NAMALWA (cell line): ENCODE measurements at regions not wholly inside any gene's neighbourhood (a gene's known extent, or its start where the extent isn't known, plus 50 kb on each side); places are given as distances from the start of the nearest gene placed in this dataset.

Source experiments
- DNase-seq: peaks from one replicate; pipeline ENCODE4 v3.0.0-alpha.2; 2015; ENCODE audit warnings: low spot score

DNA sequence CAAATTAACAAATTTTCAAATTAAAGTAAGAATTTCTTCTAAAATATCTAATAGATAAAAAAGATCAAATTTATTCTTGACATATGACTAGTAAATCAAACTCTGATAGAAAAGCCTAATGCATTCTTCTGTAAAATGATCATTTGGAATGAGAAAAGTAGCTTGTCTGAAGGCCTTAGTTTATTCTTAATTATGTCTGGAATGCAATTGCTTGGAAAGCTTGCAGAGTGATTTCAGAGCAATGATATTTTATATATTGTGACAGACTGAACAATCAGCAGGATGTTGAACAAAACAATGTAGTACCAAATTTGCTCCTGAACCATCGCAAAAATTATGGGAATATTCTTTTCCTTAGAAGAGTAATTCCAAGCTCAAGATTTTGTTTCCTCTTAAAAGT, 789.6 kb upstream of the NOVA1 start:
- no peak for DNase-seq

DNA sequence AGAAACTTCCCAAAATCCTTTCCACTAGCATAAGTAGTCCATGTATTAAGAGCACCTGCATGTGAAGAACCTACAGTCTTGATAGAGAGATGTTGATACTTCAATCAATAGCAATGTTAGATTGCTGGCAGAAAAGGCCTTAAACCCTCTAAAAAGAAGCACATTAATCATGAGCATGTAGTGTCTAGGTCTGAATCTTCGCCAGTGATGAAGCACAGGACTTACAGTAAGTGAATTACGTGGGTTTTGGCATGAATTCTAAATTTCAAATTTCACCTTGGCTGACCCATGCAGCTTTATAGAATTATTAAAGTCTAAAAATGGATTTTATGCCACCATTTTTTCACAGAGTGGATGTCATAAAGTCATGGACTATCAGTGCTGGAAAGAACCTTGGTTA, 791.6 kb upstream of the NOVA1 start:
- no peak for DNase-seq

- DNase-seq: no peak
These were observed 792.3 kb upstream of the NOVA1 start for GRCh38 chr14:27390155-27390554.

DNA sequence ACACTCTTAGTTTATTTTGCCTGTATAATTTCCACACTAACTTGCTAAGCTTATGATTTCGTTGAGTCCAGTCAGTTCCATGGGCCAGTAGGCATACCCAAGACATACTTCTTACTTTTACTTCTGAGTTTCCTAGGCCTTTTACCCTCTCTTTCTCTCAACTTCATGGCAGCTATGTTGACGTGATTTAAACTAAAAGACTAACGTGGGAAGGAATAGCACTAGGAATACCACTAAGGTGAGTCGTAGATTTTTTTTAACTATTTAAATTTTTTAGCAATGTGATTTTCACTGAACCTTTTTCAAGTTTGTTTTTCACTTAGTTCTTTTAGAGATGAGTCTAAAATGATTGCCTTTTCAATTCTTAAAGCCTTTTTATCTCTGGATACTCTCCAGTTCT, 793.5 kb upstream of the NOVA1 start:
- no peak for DNase-seq

GRCh38 chr14:27392153-27392552, 794.3 kb upstream of the NOVA1 start:
- DNase-seq: no peak

DNA sequence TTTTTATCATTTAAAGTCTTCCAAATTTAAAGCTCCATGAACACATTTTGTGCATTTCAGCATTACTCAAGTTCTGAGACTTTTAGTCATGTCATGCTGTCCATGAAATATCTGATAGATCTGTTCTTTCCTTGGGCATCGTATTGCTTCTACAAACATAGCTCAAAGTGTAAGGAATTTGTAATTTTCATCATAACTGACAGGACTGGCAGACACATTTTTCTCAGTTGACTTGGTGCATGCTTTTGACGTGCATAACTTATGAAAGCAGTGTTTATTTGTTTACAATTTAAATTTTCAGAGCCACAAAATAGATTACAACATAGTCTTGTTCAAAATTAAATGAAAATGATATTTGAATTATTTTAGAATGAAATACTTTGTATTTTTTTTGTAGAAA, 812.1 kb upstream of the NOVA1 start:
- DNase-seq: no peak

GRCh38 chr14:27410981-27411380, 813.1 kb upstream of the NOVA1 start:
- DNase-seq: no peak

DNA sequence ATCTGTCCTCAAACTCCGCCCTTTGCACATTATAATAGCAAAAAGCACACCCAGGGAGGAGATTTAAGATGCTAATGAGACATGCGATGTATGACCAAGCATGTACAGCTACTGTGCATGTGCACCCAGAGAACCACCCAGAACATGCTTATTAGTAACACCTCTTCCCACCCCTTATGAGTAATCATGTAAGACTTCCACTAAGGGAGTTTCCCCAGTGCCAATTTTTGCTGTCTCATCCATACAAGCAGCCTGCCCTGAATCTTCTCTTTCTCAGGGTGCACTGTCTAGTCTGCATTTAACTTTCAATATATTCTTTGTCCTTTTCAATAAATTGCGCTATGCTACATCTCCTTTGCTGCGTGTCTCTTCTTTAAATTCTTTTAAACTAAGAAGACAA, 830.0 kb upstream of the NOVA1 start:
- no peak for DNase-seq

- no peak for DNase-seq
These were observed 838.3 kb upstream of the NOVA1 start for GRCh38 chr14:27435923-27436670.

GRCh38 chr14:27484633-27485032, 886.8 kb upstream of the NOVA1 start:
- no peak for DNase-seq

DNA sequence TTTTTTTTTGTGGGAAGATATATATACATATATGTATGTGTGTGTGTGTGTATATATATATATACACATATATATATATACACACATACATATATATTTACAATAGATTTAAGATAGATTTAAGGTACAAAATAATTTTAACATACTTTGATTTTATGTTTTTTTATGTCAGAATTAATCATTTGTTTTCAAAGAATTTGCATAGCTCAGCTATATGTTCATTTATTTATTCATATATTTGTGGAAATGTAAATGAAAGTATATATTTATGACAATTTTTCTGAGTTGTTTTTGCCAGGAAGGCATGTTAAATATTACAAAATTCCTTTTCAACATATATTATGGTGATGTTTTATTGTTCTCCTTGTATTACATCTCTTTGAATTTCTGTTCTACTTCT, 887.4 kb upstream of the NOVA1 start:
- DNase-seq: no peak

GRCh38 chr14:27506272-27506671, 908.4 kb upstream of the NOVA1 start:
- DNase-seq: no peak

GRCh38 chr14:27528328-27528727, 930.5 kb upstream of the NOVA1 start:
- peak; percentile 39 for DNase-seq

- no peak for DNase-seq
These were observed 938.9 kb upstream of the NOVA1 start for GRCh38 chr14:27536748-27537147.

DNA sequence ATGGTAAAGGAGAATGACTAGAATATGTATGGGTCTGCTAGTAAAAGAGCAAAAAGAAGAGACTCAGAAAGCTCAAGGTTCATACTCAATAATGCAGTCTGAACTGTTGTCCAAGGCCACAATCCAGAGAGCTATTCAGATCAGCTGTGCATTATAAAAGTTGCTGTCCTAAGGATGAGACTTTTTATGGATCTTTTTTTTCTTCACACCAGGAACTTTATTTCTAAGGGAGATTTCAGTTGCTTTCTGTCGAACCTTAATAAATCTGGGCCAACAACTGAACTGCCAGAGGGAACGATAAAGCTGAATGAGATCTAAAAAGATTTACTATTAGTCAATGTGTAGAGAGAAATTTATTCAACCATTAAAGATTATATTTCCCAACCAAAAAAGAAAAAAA, 948.3 kb upstream of the NOVA1 start:
- DNase-seq: no peak

DNA sequence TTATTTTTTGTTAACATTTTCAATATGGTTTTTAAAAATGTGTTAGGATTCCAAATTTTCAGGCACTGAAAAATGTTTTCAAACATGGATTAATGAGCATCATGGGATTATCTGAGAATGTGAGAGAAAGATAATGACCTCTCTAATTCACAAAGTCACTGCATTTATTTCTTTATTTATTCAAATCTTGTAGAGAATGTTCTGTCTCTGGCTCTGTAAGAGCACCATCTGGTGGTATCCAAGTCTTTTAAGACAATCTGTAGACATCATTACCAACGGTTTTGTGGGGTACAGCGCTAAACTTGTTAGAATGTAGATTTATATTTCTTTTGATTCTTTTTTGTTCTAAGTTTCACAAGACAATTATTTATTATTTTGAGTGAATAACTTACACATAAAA, 956.0 kb upstream of the NOVA1 start:
- peak; percentile 2 for DNase-seq

DNA sequence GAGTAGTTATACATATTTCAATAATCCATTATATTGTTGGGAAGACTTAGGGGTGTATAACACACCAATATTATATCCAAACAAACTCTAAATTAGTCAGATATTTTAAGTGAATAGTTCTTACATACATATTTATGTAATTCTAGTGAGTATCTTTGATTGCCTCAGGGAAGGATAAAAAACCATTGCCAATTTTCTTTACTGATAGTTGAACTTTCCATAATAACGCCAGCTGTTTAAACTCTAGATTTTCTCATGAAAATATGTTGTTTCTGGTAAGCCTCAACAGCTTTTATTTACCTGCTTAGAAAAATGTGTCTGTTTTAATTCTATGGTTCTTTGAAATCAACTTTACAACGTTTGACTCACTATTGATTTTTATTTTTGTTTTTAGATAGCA, 959.6 kb upstream of the NOVA1 start:
- no peak for DNase-seq

DNA sequence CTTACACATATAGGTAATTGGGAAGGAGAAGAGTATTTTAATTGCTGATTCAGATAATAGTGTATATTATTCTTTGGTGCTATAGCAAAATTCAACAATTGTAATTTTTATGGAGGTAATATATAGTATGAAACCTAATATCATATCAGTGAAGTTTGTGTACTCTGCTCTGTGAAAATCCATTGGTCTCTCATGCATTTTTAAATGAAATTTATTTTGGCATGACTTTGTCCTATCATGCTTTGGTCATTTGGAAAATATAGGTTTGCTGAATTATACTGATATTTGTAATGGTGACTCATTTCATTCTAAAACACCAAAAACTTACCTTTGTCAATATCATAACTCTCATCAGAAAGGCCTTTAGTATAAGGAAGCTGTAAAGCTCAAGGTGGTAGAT, 962.0 kb upstream of the NOVA1 start:
- DNase-seq: no peak

DNA sequence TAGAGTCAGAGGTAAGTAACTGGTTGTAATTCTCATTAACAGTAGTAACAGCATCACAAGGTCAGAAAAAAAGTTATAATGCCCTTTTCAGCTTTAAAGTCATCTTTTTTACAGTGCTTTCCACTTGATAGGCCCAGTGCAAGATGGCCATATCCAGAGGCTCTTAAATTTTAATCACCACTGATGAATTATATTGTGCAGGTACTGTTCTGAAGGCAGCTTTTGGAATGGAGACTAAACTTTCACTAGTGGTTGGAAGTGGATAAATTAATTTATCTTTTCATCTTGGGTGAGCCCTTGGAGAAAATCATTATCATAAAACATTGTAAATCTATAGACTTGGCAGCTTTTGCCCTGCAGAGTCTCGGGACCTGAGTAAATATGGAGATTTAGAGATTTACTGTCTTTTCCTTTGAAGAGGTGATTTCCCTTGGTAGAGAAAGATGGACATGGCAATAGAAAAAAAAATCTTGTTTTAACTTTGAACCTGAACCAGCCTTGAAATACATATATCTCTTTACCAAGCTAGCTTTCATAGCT, 969.1 kb upstream of the NOVA1 start:
- no peak for DNase-seq

GRCh38 chr14:27573018-27573417, 975.2 kb upstream of the NOVA1 start:
- DNase-seq: no peak

DNA sequence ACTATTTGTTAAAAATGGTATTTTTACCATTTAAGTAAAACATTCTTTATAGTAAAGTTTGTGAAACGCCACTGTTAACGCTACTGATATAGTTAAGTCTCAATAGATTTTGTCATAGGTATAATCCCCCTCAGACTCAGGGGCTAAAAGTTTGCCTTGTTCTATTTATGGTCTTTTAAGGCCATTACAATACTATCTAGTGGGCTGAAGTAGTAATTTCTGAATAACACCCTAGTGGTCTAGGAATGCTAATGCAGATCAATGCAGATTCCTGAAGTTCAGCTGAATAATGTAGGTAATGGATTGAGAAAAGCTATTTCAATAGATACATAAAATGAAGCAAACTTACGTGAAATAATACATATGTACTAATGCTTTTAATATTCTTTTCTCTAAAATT, 989.3 kb upstream of the NOVA1 start:
- DNase-seq: peak; percentile 6

- no peak for DNase-seq
These were observed 1007.4 kb upstream of the NOVA1 start for GRCh38 chr14:27605282-27605681.

DNA sequence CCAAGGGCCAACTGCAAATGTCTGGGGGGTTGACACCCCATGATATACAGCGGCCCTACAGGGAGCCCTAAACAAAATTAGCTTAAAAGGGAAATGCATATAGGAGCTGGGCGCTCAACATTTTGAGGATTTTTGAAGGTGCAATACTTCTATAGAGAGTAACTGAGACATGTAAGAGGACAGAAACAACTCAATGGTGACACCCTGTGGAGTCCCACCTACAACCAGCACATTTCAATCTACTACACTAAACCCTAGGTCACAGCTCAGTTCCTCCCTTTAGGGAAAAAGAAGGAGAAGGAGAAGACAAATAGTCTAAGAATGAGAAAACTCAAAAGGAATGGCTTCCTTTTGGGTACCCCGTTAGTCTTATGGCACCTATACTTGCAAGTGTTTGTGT, 1010.5 kb upstream of the NOVA1 start:
- no peak for DNase-seq

DNA sequence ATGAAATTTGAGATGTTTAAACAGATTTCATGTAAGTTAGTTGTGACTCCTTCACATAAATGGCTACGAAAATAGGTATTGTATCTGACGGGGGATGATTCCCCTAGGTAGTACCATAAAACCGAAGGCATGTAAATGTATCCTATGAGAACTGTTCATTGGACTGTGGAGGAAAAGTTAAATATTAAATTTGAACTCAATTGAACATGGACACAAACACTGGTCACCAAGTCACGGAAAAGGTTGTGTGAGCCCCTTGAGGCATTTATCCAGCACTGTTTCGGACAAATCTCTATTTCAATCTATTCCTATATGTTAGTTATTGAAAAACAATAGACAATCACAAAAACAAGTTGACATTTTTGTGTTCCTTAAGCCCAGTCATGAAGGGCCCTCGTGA, 1014.3 kb upstream of the NOVA1 start:
- DNase-seq: no peak
